ENCODE measurements at regions not wholly inside any gene's neighbourhood (a gene's known extent, or its start where the extent isn't known, plus 50 kb on each side); places are given as distances from the start of the nearest gene placed in this dataset.
"Not testable (repeated sequence)": the region's sequence is repeated elsewhere in the genome, so short reads cannot be mapped to it uniquely, and the experiment has no call there.

DNA sequence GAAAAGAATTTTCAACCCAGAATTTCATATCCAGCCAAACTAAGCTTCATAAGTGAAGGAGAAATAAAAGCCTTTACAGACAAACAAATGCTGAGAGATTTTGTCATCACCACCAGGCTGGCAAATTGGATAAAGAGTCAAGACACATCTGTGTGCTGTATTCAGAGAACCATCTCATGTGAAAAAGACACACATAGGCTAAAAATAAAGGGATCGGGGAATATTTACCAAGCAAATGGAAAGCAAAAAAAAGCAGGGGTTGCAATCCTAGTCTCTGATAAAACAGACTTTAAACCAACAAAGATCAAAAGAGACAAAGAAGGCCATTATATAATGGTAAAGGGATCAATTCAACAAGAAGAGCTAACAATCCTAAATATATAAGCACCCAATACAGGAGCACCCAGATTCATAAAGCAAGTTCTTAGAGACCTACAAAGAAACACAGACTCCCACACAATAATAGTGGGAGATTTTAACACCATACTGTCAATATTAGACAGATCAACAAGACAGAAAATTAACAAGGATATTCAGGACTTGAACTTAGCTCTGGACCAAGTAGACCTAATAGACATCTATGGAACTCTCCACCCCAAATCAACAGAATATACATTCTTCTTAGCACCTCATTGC lies 55.9 kb upstream of the ACSM6 start:
- not testable (repeated sequence) for DNase-seq

DNA sequence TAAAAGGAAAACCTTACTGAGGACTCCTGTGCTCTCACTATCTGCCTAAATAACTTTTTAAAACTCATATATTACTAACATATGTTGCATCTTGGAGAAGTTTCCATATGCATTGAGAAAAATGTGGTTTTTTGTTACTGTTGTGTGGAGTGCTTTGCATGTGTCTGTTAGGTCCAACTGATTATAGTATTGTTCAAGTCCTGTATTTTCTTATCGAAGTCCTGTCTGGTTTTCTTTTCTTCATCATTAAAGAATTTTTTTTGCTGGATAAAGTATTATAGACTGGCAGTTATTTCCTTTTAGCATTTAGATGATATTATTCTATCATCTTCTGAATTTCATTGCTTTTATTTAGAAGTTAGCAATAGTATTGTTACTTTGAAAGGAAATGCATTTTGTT lies 59.5 kb upstream of the ACSM6 start:
- DNase-seq: no peak

DNA sequence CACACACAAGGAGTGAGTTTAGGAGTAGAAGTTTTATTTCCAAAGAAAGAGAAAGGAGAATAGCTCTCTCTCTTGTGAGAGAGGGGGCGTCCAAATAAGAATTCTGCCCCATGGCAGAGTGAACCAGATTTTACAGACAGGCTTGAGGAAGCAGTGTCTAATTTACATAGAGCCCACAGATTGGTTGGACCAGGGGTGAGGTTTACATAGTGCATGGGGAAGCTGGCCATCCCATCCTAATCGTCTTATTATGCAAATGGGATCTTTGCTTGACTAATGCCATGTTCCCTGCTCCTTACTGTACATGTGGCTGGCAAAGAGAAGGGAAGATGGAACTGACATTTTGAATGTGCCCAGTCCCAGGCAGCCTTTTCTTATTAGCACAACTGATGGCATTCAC lies 60.0 kb upstream of the ACSM6 start:
- no peak for DNase-seq

DNA sequence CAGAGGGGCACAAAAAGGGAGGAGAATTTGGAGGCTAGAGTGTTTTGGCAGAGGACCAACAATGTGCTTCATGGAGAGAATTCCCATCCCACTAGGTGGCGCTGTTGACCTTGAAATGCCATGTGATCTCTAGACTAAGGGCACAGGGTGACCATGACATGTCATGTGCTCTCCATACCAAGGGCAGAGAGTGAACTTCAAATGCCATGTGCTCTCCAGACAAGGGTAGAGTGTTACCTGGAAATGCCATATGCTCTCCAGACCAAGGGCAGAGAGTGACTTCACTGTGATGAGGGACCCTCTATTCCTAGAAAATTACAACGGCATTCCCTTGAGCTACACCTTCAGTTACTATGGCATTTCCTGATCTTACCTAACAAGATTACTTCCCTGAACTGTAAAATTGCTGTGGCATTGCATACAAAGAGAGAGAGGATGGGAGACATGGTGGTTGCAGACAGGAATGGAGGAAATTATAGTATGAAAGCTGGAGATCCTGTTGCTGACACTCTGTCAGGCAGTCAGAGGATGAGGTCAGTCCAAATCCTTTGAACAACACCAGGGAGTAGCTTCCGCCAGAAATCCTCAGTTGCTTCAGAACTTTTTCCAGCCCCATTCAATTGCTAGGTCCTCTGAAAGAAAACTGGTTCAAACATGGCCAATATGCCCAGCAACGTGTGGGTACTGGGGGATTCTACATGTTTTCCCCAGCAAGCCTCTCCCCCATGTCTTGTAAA lies 60.9 kb upstream of the ACSM6 start:
- peak; percentile 17 for DNase-seq

DNA sequence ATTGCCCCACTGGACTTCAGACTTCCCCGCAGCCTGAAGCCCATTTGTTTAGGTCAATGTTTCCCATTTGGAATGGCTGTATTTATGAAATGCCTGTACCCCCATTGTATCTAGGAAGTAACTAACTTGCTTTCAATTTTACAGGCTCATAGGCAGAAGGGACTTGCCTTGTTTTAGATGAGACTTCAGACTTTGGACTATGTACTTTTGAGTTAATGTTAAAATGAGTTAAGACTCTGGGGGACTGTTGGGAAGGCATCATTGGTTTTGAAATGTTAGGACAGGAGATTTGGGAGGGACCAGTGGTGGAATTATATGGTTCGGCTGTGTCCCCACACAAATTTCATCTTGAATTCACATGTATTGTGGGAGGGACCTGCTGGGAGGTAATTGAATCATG lies 61.1 kb upstream of the CYP2C8 start:
- not testable (repeated sequence) for DNase-seq

DNA sequence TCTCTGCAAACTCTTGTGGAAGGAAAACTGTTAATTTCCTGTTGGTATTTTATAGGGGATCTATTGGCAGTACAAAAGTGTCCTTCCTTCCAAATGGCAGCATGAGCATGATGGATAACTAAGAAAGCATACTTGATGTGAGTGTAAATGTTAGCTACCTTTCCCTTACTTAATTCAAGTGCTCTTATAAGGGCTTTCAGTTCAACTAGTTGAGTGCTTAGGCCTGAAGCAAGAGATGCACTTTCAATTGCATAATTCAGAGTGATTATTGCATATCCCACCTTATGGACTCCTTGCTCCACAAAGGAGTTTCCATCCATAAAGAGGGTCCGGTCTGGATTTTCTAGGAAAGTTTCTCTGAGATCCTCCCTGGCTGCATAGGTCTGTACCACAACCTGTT lies 56.3 kb upstream of the CYP2C8 start:
- no peak for DNase-seq

DNA sequence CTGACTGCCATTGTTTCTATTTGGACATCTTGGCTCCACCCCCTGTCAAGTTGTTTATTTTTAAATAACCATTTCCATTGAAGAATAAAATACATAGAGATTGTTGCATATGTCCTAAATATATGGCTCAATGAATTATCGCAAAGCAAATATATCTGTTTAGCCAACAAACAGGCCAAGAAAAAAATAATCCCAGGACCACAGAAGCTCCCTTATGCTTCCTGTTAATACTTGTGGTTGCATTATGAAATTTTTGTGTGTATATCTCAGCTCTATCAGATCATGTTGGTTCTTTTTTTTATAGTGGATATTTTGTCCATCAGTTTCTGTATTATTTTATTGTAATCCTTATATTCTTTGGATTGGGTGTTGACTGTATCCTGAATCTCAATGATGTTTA lies 53.4 kb upstream of the CYP2C8 start:
- DNase-seq: no peak

DNA sequence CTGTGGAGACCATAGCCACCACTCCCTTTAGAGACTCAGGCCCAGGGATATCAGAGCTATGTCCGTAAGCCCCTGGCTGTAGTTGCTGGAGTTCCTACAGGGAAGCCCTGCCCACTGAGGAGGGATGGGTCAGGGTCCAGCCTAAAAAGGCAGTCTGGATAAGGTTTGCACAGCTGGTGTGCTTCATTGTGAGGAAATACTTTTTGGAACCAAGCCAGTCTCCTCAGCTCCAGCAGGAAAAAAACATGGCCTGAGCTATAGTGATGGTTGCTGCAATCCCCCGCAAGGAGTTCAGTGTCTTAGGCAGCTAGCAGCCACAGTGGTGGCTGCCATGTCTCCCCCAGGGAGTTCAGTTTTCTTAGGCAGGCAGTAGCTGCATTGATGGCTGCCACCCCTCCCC lies 52.6 kb upstream of the CYP2C8 start:
- DNase-seq: no peak

Data from stimulated activated naive CD4-positive, alpha-beta T cell treated with Interleukin-2 at 50 U/mL for 16 hours (primary cell).